ENCODE measurements at regions not wholly inside any gene's neighbourhood (a gene's known extent, or its start where the extent isn't known, plus 50 kb on each side); places are given as distances from the start of the nearest gene placed in this dataset.

DNA sequence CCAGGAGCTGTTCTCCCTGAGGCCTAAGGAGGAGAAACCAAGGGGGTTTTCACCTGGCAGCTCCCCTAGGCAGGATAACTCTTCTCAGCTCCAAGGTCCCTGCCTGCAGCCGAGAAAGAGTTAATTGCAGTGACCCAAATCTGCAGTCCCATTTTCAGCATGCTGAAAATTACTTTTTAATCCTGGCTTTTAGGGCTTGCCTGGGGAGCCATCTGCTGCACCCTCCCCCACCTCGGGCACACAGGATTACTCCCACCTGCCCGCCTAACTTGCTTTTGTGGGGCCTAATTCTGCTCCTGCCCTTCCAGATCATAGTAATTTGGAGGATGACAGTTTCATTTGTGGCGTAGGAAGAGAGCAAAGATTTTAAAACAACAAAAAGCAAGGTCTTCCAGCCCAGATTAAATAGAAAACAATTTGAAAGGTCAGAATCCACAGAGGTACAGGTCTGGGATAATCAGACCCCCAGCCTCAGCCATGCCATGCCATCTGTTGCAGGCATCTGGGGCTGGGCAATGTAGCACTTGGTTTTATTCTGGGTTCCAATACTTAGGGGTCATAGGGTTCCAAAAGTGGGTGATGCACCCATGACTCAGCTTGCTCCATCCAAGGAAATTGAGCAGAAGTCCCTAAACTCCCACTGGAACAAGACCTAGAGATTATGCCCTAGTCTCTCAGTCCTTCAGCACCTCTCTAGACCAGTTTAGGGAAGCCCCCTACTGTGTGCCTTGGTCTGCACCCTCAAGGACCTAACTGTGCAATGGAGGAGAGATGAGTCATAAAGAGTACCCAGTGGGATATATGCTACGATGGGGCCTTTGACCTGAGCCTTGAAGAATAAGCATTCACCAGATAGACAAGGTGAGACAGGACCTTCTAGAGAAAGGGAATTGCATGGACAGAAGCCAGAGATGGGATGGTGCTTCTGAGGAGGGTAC, 64.5 kb upstream of the NLK start:
- intact Hi-C loops (cut with DNase I; ENCODE audit: low total_unique reads): no loop called here
- no peak for DNase-seq

DNA sequence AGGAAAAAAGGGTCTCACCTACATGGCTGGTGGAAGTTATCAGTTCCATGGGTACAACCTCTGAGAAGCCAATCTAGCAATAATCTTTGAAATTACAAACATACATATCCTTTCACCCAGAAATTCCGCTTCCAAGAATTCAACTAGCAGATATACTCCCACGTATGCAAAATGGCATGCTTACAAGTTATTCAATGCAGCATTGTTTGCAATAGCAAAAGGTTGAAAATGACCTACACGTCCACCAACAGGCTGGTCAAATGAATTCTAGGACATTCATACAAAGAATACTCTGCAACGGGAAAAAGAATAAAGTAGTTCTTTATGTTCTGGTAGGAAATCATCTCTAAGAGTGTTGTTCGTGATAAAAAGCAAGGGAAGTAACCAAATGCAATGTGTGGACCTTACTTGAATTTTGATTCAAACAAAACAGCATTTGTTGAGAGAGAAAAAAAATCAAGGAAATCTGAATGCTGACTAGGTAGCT, 63.7 kb upstream of the NLK start:
- TF ChIP-seq POLR2A (IDR thresholded peaks at IDR 0.05) (no peak), POLR2AphosphoS5 (IDR thresholded peaks at IDR 0.05) (no peak)
- TF ChIP-seq, protein P1, sequence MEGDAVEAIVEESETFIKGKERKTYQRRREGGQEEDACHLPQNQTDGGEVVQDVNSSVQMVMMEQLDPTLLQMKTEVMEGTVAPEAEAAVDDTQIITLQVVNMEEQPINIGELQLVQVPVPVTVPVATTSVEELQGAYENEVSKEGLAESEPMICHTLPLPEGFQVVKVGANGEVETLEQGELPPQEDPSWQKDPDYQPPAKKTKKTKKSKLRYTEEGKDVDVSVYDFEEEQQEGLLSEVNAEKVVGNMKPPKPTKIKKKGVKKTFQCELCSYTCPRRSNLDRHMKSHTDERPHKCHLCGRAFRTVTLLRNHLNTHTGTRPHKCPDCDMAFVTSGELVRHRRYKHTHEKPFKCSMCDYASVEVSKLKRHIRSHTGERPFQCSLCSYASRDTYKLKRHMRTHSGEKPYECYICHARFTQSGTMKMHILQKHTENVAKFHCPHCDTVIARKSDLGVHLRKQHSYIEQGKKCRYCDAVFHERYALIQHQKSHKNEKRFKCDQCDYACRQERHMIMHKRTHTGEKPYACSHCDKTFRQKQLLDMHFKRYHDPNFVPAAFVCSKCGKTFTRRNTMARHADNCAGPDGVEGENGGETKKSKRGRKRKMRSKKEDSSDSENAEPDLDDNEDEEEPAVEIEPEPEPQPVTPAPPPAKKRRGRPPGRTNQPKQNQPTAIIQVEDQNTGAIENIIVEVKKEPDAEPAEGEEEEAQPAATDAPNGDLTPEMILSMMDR (IDR thresholded peaks at IDR 0.05 in 8 of 11, conservative IDR thresholded peaks at IDR 0.05 in 3 of 11): no peak
- Histone ChIP-seq H3K4me1 (peaks cover 0 to 14% (median 0%) of the 10 kb centered on the region in 6 donors), H3K9me3 (no peaks in the 10 kb centered on the region), H3K36me3 (no peaks in the 10 kb centered on the region), H3K27me3 (replicated peaks in 1 of 7) (no peaks in the 10 kb centered on the region), H3K4me3 (no peak overlapping the region), H3K27ac (no peak overlapping the region)
- 61 to 78% (median 69%) methylated on average over 5 of the region's 5 CpGs for WGBS, 5 donors
- no peak for DNase-seq
- intact Hi-C loops (cut with DNase I; ENCODE audit: low total_unique reads): no loop called here

More for the DNA sequence above, 64.5 kb upstream of the NLK start:
- Histone ChIP-seq H3K27me3 (replicated peaks in 1 of 7) (no peaks in the 10 kb centered on the region), H3K9me3 (no peaks in the 10 kb centered on the region), H3K4me1 (peaks cover 0 to 14% (median 0%) of the 10 kb centered on the region in 6 donors), H3K27ac (no peak overlapping the region), H3K4me3 (no peak overlapping the region), H3K36me3 (no peaks in the 10 kb centered on the region)
- TF ChIP-seq POLR2AphosphoS5 (IDR thresholded peaks at IDR 0.05): no peak
- TF ChIP-seq POLR2A (IDR thresholded peaks at IDR 0.05): no peak
- TF ChIP-seq, protein P1 (IDR thresholded peaks at IDR 0.05 in 8 of 11, conservative IDR thresholded peaks at IDR 0.05 in 3 of 11): no peak
- 81 to 91% (median 86%) methylated on average over 5 of the region's 5 CpGs for WGBS, 5 donors

DNA sequence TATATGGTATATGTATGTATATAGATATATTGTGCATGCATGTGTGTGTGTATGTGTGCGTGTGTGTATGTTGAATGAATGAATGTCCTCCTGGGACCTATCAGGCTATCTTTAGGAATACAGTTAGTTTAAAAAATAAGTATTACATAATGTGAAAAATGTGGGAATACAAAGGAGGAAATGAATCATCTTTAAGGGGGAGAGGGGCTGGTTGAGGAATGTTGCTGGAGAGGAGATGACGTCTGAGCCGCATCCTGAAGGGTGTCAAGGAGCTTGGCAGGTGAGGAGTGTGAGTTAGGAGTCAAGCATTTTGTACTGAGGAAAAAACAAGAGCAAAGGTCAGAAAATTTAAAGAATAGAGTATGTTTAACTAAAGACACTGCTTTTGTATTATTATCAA, 62.4 kb upstream of the NLK start:
- 68 to 81% (median 70%) methylated on average over 3 of the region's 3 CpGs for WGBS, 5 donors
- DNase-seq: no peak

More for the DNA sequence above, 62.4 kb upstream of the NLK start:
- no peaks in the 10 kb centered on the region for H3K9me3 ChIP-seq
- peaks cover 0 to 5% (median 0%) of the 10 kb centered on the region in 7 donors for H3K27me3 ChIP-seq (replicated peaks in 1 of 7)
- intact Hi-C loops (cut with DNase I; ENCODE audit: low total_unique reads): no loop called here
- H3K36me3 ChIP-seq: no peaks in the 10 kb centered on the region
- TF ChIP-seq, protein P1 (IDR thresholded peaks at IDR 0.05 in 8 of 11, conservative IDR thresholded peaks at IDR 0.05 in 3 of 11): no peak
- TF ChIP-seq POLR2AphosphoS5 (IDR thresholded peaks at IDR 0.05) (no peak), POLR2A (IDR thresholded peaks at IDR 0.05) (no peak)
- H3K27ac ChIP-seq: no peak overlapping the region
- peaks cover under 1 to 25% (median 5%) of the 10 kb centered on the region in 6 donors for H3K4me1 ChIP-seq
- no peak overlapping the region for H3K4me3 ChIP-seq

Measured in spleen (tissue), 11 donors.